Thyroid gland (tissue), 4 donors: ENCODE measurements at regions not wholly inside any gene's neighbourhood (a gene's known extent, or its start where the extent isn't known, plus 50 kb on each side); places are given as distances from the start of the nearest gene placed in this dataset.

Source experiments
- POLR2A ChIP-seq, 2 donors: fragments of 450-650 bp; IDR thresholded peaks; one replicate each; pipeline ENCODE4 v1.6.1; 2017; ENCODE audit warnings: antibody characterized with exemption in 2 of 2, mild to moderate bottlenecking in 2 of 2, moderate library complexity in 1 of 2
- TF ChIP-seq, protein P1 (sequence below), 6 experiments: fragments of 200-600 bp in 3 of 6; fragments of 450-650 bp in 3 of 6; sonication (generic) in 3 of 6; IDR thresholded peaks; one replicate each; pipeline ENCODE4 v1.5.1; 2016 to 2019; ENCODE audit warnings: antibody characterized with exemption in 6 of 6, mild to moderate bottlenecking in 2 of 6, inconsistent platforms in 1 of 6, moderate library complexity in 1 of 6

DNA sequence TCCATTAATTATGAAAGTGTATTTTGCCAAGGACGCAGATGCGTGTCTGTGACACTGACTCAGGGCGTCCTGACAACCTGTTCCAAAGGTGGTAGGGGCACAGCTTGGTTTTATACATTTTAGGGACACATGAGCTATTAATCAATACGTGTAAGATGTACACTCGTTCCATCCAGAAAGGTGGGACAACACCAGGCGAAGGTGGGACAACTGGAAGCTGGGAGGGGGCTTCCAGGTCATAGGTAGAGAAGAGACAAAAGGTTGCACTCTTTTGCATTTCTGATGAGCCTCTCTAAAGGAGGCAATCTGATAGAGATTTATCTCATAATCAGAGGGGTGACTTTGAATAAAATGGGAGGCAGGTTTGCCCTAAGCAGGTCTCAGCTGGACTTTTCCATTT is 82.7 kb upstream of the ZNF746 start:
- TF ChIP-seq, protein P1, sequence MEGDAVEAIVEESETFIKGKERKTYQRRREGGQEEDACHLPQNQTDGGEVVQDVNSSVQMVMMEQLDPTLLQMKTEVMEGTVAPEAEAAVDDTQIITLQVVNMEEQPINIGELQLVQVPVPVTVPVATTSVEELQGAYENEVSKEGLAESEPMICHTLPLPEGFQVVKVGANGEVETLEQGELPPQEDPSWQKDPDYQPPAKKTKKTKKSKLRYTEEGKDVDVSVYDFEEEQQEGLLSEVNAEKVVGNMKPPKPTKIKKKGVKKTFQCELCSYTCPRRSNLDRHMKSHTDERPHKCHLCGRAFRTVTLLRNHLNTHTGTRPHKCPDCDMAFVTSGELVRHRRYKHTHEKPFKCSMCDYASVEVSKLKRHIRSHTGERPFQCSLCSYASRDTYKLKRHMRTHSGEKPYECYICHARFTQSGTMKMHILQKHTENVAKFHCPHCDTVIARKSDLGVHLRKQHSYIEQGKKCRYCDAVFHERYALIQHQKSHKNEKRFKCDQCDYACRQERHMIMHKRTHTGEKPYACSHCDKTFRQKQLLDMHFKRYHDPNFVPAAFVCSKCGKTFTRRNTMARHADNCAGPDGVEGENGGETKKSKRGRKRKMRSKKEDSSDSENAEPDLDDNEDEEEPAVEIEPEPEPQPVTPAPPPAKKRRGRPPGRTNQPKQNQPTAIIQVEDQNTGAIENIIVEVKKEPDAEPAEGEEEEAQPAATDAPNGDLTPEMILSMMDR (IDR thresholded peaks at IDR 0.05) = no peak
- TF ChIP-seq POLR2A (IDR thresholded peaks at IDR 0.05) = no peak
